ENCODE measurements at regions not wholly inside any gene's neighbourhood (a gene's known extent, or its start where the extent isn't known, plus 50 kb on each side); places are given as distances from the start of the nearest gene placed in this dataset.

- DNase-seq: no peak
These were observed 63.9 kb upstream of the CREB1 start for GRCh38 chr2:207465894-207466293.

GRCh38 chr2:207467716-207468347 lies 61.9 kb upstream of the CREB1 start:
- DNase-seq: no peak

GRCh38 chr2:207468488-207468887 lies 61.3 kb upstream of the CREB1 start:
- no peak for DNase-seq

- no peak for DNase-seq
These were observed 60.3 kb upstream of the CREB1 start for GRCh38 chr2:207469451-207469850.

- no peak for DNase-seq
These were observed 59.6 kb upstream of the CREB1 start for GRCh38 chr2:207469943-207470729.

- DNase-seq: no peak
These were observed 58.5 kb upstream of the CREB1 start for GRCh38 chr2:207471261-207471660.

GRCh38 chr2:207472343-207473048 lies 57.3 kb upstream of the CREB1 start:
- no peak for DNase-seq

- peak; percentile 69 for DNase-seq
These were observed 56.5 kb upstream of the CREB1 start for GRCh38 chr2:207473049-207473930.

- no peak for DNase-seq
These were observed 55.9 kb upstream of the CREB1 start for GRCh38 chr2:207473931-207474235.

- DNase-seq: peak; percentile 72
These were observed 54.8 kb upstream of the CREB1 start for GRCh38 chr2:207474863-207475485.

GRCh38 chr2:207475546-207475945 lies 54.2 kb upstream of the CREB1 start:
- no peak for DNase-seq

GRCh38 chr2:207477896-207478295 lies 51.9 kb upstream of the CREB1 start:
- no peak for DNase-seq

- no peak for DNase-seq
These were observed 51.2 kb upstream of the CREB1 start for GRCh38 chr2:207478572-207478971.

- no peak for DNase-seq
These were observed 50.5 kb upstream of the CREB1 start for GRCh38 chr2:207479198-207479785.

Data from NCI-H510A treated with DMSO at 0.1 percent for 48 hours (cell line).